GM19025 (cell line): ENCODE measurements at regions not wholly inside any gene's neighbourhood (a gene's known extent, or its start where the extent isn't known, plus 50 kb on each side); places are given as distances from the start of the nearest gene placed in this dataset.

Experiments
- ATAC-seq: cut with Tn5 transposase; IDR thresholded peaks from one replicate; pipeline ENCODE4 v1.9.1; 2021; ENCODE audit warnings: mild to moderate bottlenecking, low read depth, moderate library complexity; ENCODE audit not compliant: unreplicated experiment

GRCh38 chr20:16220826-16221225, 352.4 kb downstream of the KIF16B start:
- ATAC-seq, result no peak

- ATAC-seq, result no peak
These were observed 354.1 kb downstream of the KIF16B start for GRCh38 chr20:16219182-16219581.

GRCh38 chr20:16216914-16217230, 356.4 kb downstream of the KIF16B start:
- ATAC-seq, result no peak

- ATAC-seq, result no peak
These were observed 356.9 kb downstream of the KIF16B start for GRCh38 chr20:16216227-16216913.

- no peak for ATAC-seq
These were observed 358.2 kb downstream of the KIF16B start for GRCh38 chr20:16215041-16215440.

- no peak for ATAC-seq
These were observed 360.5 kb downstream of the KIF16B start for GRCh38 chr20:16212790-16213189.

GRCh38 chr20:16209951-16210361, 363.3 kb downstream of the KIF16B start:
- no peak for ATAC-seq

- ATAC-seq, result no peak
These were observed 363.9 kb downstream of the KIF16B start for GRCh38 chr20:16209357-16209756.

GRCh38 chr20:16208443-16208842, 364.8 kb downstream of the KIF16B start:
- ATAC-seq, result no peak

- ATAC-seq, result no peak
These were observed 366.4 kb downstream of the KIF16B start for GRCh38 chr20:16206817-16207216.

- no peak for ATAC-seq
These were observed 367.7 kb downstream of the KIF16B start for GRCh38 chr20:16205507-16205906.

- ATAC-seq, result no peak
These were observed 370.2 kb downstream of the KIF16B start for GRCh38 chr20:16203096-16203495.

GRCh38 chr20:16201191-16201590, 372.1 kb downstream of the KIF16B start:
- ATAC-seq, result no peak

- ATAC-seq, result no peak
These were observed 375.6 kb downstream of the KIF16B start for GRCh38 chr20:16197696-16198095.

- no peak for ATAC-seq
These were observed 377.6 kb downstream of the KIF16B start for GRCh38 chr20:16195671-16196070.

- no peak for ATAC-seq
These were observed 378.5 kb downstream of the KIF16B start for GRCh38 chr20:16194617-16195360.

- ATAC-seq, result no peak
These were observed 381.8 kb downstream of the KIF16B start for GRCh38 chr20:16191496-16191895.

GRCh38 chr20:16189371-16189770, 383.9 kb downstream of the KIF16B start:
- ATAC-seq, result no peak

GRCh38 chr20:16187956-16188616, 385.2 kb downstream of the KIF16B start:
- no peak for ATAC-seq

GRCh38 chr20:16179919-16180318, 393.3 kb downstream of the KIF16B start:
- no peak for ATAC-seq

GRCh38 chr20:16179371-16179770, 393.9 kb downstream of the KIF16B start:
- no peak for ATAC-seq
